RWPE2 (cell line): ENCODE measurements at regions not wholly inside any gene's neighbourhood (a gene's known extent, or its start where the extent isn't known, plus 50 kb on each side); places are given as distances from the start of the nearest gene placed in this dataset.

ENCODE experiments used
- ATAC-seq: fragments of 200-7000 bp; cut with Tn5 transposase; 3 replicates; pipeline ENCODE4 v1.9.1; 2021; ENCODE audit warnings: low read depth
- DNase-seq: peaks from one replicate; pipeline ENCODE4 v3.0.0-alpha.2; 2020; ENCODE audit warnings: low spot score
- H3K27ac ChIP-seq: fragments of 450-650 bp; 2 replicates; pipeline ENCODE4 v1.5.1; 2017; ENCODE audit warnings: mild to moderate bottlenecking; ENCODE audit not compliant: poor library complexity, severe bottlenecking
- H3K27me3 ChIP-seq: fragments of 250-450 bp; sonication (Bioruptor Pico); 2 replicates; pipeline ENCODE4 v1.5.1; 2021; ENCODE audit warnings: mild to moderate bottlenecking, moderate library complexity; ENCODE audit not compliant: insufficient read depth, poor library complexity, severe bottlenecking
- H3K36me3 ChIP-seq: fragments of 250-450 bp; sonication (Bioruptor Pico); 2 replicates; pipeline ENCODE4 v1.5.1; 2020; ENCODE audit warnings: low read depth, mild to moderate bottlenecking, moderate library complexity
- H3K4me1 ChIP-seq: fragments of 250-450 bp; sonication (Bioruptor Pico); 2 replicates; pipeline ENCODE4 v1.5.1; 2021; ENCODE audit warnings: mild to moderate bottlenecking, moderate library complexity; ENCODE audit not compliant: insufficient read depth, poor library complexity, severe bottlenecking
- H3K4me3 ChIP-seq: fragments of 250-450 bp; sonication (Bioruptor Pico); 2 replicates; pipeline ENCODE4 v1.5.1; 2021; ENCODE audit warnings: mild to moderate bottlenecking, moderate library complexity; ENCODE audit not compliant: severe bottlenecking
- H3K9me3 ChIP-seq: fragments of 250-450 bp; sonication (Bioruptor Pico); 2 replicates; pipeline ENCODE4 v1.5.1; 2021; ENCODE audit warnings: mild to moderate bottlenecking, moderate library complexity; ENCODE audit not compliant: severe bottlenecking
- TF ChIP-seq, protein P1 (sequence below): fragments of 450-650 bp; IDR thresholded peaks from one replicate; pipeline ENCODE4 v1.5.1; 2017; ENCODE audit warnings: mild to moderate bottlenecking, moderate library complexity; ENCODE audit not compliant: poor library complexity, severe bottlenecking

DNA sequence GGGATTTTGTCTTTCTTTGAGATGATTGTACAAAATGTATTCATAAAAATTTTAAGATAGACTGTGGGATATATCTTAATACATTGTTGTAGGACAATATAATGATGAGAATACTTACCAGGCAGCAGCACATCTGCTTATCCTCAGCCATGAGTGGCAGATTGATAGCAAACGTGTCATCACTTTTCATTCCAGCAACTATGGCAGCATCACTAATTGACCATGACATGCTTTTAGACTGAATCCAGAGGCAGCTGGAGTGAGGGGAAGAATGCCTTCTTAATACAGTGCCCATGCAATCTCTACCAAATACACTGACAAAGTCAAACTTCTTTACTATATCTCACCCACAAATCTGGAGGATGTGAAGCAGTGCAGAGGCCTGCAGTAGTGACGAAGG, 755.2 kb upstream of the RAG2 start:
- TF ChIP-seq, protein P1, sequence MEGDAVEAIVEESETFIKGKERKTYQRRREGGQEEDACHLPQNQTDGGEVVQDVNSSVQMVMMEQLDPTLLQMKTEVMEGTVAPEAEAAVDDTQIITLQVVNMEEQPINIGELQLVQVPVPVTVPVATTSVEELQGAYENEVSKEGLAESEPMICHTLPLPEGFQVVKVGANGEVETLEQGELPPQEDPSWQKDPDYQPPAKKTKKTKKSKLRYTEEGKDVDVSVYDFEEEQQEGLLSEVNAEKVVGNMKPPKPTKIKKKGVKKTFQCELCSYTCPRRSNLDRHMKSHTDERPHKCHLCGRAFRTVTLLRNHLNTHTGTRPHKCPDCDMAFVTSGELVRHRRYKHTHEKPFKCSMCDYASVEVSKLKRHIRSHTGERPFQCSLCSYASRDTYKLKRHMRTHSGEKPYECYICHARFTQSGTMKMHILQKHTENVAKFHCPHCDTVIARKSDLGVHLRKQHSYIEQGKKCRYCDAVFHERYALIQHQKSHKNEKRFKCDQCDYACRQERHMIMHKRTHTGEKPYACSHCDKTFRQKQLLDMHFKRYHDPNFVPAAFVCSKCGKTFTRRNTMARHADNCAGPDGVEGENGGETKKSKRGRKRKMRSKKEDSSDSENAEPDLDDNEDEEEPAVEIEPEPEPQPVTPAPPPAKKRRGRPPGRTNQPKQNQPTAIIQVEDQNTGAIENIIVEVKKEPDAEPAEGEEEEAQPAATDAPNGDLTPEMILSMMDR = no peak
- DNase-seq (no peak), ATAC-seq (no peak)
- H3K4me1 ChIP-seq = no peaks in the 10 kb centered on the region
- H3K27me3 ChIP-seq = no peaks in the 10 kb centered on the region
- no peaks in the 10 kb centered on the region for H3K36me3 ChIP-seq
- no peak overlapping the region for H3K4me3 ChIP-seq
- no peaks in the 10 kb centered on the region for H3K9me3 ChIP-seq
- no peak overlapping the region for H3K27ac ChIP-seq

DNA sequence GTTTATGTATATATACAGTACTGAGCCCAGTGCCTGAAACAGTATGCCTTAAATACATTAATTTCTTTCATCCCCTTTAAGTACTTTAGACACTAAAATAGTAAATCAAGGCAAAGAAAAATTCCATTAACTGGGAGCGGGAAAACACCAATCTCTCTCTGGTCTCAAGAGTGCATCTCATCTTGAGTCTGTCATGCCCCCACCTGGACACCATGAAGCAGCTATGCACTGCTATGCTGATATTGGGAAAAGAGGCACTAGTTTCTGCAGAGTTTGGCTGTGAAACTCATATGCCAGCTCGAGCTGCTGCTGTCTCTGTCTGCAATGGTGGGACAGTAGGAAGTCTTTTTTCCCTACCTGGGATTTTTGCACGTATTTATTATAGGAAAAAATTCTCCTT, 754.4 kb upstream of the RAG2 start:
- H3K4me1 ChIP-seq = no peaks in the 10 kb centered on the region
- no peak overlapping the region for H3K27ac ChIP-seq
- no peaks in the 10 kb centered on the region for H3K36me3 ChIP-seq
- peak; percentile 36; the same call in 1 of the 3 replicates for ATAC-seq
- H3K4me3 ChIP-seq = no peak overlapping the region
- no peaks in the 10 kb centered on the region for H3K9me3 ChIP-seq
- TF ChIP-seq, protein P1 = peak; percentile 9
- no peaks in the 10 kb centered on the region for H3K27me3 ChIP-seq
- DNase-seq = no peak

DNA sequence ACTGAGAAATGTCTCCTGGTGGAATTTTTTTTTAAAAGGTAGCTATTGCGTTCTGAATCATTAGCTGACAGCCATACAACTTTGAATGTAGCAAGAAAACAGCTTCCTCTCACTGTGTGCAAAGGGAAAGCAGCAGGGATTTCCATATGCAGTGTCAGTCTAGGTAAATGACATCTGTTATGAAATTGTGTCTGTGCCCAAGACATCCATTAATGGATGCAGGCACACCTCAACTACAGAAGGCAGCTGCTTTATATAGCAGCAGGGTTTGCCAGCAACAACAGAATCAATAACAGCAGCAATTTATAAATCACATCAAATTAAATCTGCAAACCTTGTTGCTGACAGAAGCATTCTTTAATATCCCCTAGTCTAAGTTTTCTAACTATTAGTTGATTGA, 745.3 kb upstream of the RAG2 start:
- H3K36me3 ChIP-seq = no peaks in the 10 kb centered on the region
- no peaks in the 10 kb centered on the region for H3K4me1 ChIP-seq
- TF ChIP-seq, protein P1 = no peak
- ATAC-seq (no peak), DNase-seq (no peak)
- no peaks in the 10 kb centered on the region for H3K27me3 ChIP-seq
- H3K27ac ChIP-seq = no peak overlapping the region
- no peaks in the 10 kb centered on the region for H3K9me3 ChIP-seq
- no peak overlapping the region for H3K4me3 ChIP-seq

DNA sequence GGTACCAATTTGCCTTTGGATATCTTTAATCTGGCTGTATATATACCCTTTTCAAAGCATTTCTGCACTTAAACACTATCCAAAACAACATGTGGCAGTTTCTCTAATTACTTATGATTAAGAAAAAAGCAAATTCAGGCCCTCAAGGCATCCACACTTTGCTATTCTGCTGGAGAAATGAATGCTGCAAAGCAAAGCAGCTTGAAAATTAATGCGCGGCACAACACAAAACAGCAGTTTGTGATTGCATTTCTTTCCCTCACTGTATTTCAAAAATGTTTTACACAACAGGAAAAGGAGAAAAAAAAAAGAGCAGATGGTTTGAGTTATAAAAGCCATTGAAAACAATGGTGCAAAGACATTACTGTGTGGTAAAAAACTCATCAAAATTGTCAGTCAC, 738.4 kb upstream of the RAG2 start:
- no peaks in the 10 kb centered on the region for H3K4me1 ChIP-seq
- ATAC-seq = no peak
- no peak overlapping the region for H3K4me3 ChIP-seq
- no peaks in the 10 kb centered on the region for H3K27me3 ChIP-seq
- no peaks in the 10 kb centered on the region for H3K36me3 ChIP-seq
- H3K27ac ChIP-seq = no peak overlapping the region
- no peak for DNase-seq
- TF ChIP-seq, protein P1 = no peak
- H3K9me3 ChIP-seq = no peaks in the 10 kb centered on the region

DNA sequence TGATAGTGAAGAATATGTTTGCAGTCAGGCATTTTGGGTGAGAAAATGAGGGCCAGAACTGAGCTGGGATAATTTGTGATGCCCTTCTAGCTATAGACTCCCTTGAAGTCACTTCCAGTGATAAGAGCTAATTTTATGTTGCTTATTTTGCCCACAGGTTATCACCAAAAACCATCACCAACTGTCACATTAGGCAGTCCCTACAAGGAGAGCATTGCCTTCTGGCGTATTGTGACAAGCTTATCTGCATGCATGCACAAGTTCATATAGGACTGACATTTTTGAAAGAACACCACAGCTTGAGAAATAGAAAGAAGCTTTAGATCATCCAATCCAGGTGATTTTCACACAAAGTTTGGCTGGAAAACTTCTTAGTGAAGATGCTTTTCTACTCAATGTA, 735.3 kb upstream of the RAG2 start:
- TF ChIP-seq, protein P1 = no peak
- DNase-seq = no peak
- no peaks in the 10 kb centered on the region for H3K36me3 ChIP-seq
- no peaks in the 10 kb centered on the region for H3K27me3 ChIP-seq
- no peak overlapping the region for H3K4me3 ChIP-seq
- ATAC-seq = no peak
- no peaks in the 10 kb centered on the region for H3K9me3 ChIP-seq
- H3K27ac ChIP-seq = no peak overlapping the region
- no peaks in the 10 kb centered on the region for H3K4me1 ChIP-seq
